Activated CD8-positive, alpha-beta T cell treated with anti-CD3 and anti-CD28 coated beads for 36 hours (primary cell): ENCODE measurements at regions not wholly inside any gene's neighbourhood (a gene's known extent, or its start where the extent isn't known, plus 50 kb on each side); places are given as distances from the start of the nearest gene placed in this dataset.

ENCODE experiments used
- ATAC-seq: fragments of 200-7000 bp; cut with Tn5 transposase; one replicate; pipeline ENCODE4 v1.10.0; 2021; ENCODE audit warnings: mild to moderate bottlenecking, moderate library complexity
- CTCF ChIA-PET: fragments of 350-600 bp; sonication (Branson Sonifier 250); formaldehyde crosslinking; loops from one replicate; lab custom pipeline; 2021; ENCODE audit warnings: antibody characterized with exemption; lab: Charles Lee
- POLR2A ChIA-PET: fragments of 350-600 bp; sonication (Branson Sonifier 250); formaldehyde crosslinking; loops from one replicate; lab custom pipeline; 2021; ENCODE audit warnings: antibody characterized with exemption; lab: Charles Lee
- DNase-seq: peaks from one replicate; pipeline ENCODE4 v3.0.0-alpha.2; 2020
- H3K27ac Mint-ChIP-seq: one replicate; pipeline ENCODE4 v1.8.0; 2021; ENCODE audit warnings: mild to moderate bottlenecking, mixed read lengths
- H3K27me3 Mint-ChIP-seq: one replicate; pipeline ENCODE4 v1.8.0; 2021; ENCODE audit warnings: mixed read lengths
- H3K36me3 Mint-ChIP-seq: one replicate; pipeline ENCODE4 v1.8.0; 2021; ENCODE audit warnings: low read depth, mixed read lengths
- H3K4me1 Mint-ChIP-seq: one replicate; pipeline ENCODE4 v1.8.0; 2021; ENCODE audit warnings: low read depth, mixed read lengths
- H3K4me3 Mint-ChIP-seq: one replicate; pipeline ENCODE4 v1.8.0; 2021; ENCODE audit warnings: mild to moderate bottlenecking, moderate library complexity, mixed read lengths
- H3K9me3 Mint-ChIP-seq: one replicate; pipeline ENCODE4 v1.8.0; 2021; ENCODE audit warnings: mixed read lengths
- intact Hi-C: fragments of 100-400 bp; cut with micrococcal nuclease; formaldehyde crosslinking; loops from one replicate; pipeline ENCODE4 v1.10.0; 2022
- TF ChIP-seq, protein P1 (sequence below): fragments of 200-600 bp; IDR thresholded peaks from one replicate; pipeline ENCODE4 v1.8.0; 2022; ENCODE audit warnings: antibody characterized with exemption, mild to moderate bottlenecking

DNA sequence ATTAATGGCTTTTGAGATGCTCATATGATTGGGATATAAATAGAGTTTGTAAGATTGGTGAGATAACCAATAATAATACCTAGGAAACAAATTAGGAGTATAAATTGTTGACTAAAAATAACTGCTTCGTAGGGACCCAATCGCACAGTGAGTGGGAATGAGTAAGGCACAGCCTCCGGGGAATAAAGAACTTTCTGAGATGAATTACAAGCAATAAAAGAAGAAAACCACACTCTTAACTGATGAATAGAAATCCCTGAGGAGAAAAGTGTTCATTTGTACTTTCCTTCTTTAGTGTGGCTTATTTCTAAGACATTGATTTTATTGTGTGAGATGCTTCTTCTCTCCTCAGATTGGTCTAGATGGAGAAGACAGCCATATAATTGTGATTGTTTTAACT lies 443.4 kb upstream of the PRMT6 start:
- H3K36me3 Mint-ChIP-seq, result no peaks in the 10 kb centered on the region
- H3K27ac Mint-ChIP-seq, result no peak overlapping the region
- H3K27me3 Mint-ChIP-seq, result no peaks in the 10 kb centered on the region
- ChIA-PET CTCF (no interaction called here), POLR2A (no interaction called here)
- H3K9me3 Mint-ChIP-seq, result peaks cover 4% of the 10 kb centered on the region
- TF ChIP-seq, protein P1, sequence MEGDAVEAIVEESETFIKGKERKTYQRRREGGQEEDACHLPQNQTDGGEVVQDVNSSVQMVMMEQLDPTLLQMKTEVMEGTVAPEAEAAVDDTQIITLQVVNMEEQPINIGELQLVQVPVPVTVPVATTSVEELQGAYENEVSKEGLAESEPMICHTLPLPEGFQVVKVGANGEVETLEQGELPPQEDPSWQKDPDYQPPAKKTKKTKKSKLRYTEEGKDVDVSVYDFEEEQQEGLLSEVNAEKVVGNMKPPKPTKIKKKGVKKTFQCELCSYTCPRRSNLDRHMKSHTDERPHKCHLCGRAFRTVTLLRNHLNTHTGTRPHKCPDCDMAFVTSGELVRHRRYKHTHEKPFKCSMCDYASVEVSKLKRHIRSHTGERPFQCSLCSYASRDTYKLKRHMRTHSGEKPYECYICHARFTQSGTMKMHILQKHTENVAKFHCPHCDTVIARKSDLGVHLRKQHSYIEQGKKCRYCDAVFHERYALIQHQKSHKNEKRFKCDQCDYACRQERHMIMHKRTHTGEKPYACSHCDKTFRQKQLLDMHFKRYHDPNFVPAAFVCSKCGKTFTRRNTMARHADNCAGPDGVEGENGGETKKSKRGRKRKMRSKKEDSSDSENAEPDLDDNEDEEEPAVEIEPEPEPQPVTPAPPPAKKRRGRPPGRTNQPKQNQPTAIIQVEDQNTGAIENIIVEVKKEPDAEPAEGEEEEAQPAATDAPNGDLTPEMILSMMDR, result no peak
- ATAC-seq (no peak), DNase-seq (no peak)
- H3K4me3 Mint-ChIP-seq, result no peak overlapping the region
- H3K4me1 Mint-ChIP-seq, result no peaks in the 10 kb centered on the region
- intact Hi-C loops, result no loop called here

DNA sequence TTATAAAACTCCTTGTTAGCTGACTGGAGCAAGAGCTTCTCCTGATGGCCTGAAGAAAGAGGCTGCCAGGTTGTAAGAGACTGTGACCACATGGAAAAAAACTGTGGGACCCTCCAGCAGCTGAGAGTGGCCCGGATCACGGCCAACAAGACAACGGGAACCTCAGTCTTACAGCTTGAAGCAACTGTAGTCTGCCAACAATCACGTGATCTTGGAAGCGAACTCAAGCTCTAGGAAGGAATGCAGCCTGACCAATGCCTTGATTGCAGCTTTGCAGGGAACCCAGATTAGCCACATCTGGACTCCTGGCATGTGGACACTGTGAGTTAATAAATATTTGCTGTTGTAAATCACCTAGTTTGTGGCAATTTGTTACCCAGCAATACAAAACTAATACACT lies 442.6 kb upstream of the PRMT6 start:
- TF ChIP-seq, protein P1, result no peak
- DNase-seq (no peak), ATAC-seq (no peak)
- Mint-ChIP-seq H3K4me1 (no peaks in the 10 kb centered on the region), H3K9me3 (peaks cover 4% of the 10 kb centered on the region), H3K27me3 (no peaks in the 10 kb centered on the region), H3K27ac (no peak overlapping the region), H3K36me3 (no peaks in the 10 kb centered on the region), H3K4me3 (no peak overlapping the region)
- CTCF ChIA-PET, result no interaction called here
- intact Hi-C loops, result no loop called here
- POLR2A ChIA-PET, result no interaction called here

DNA sequence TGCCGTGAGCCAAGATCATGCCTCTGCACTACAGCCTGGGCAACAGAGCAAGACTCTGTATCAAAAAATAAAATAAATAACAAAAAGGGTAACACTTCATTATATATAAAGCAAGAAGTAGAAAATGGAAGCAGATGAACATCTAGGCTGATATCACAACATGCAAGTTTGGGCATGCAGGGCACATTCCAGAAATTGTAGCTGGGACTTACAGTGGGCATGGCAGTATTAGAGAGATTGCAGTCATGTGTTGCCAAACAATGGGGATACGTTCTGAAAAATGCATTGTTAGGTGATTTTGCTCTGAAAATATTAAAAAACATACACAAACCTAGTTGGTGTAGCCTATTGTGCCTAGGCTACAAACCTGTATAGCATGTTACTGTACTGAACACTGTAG lies 441.0 kb upstream of the PRMT6 start:
- Mint-ChIP-seq H3K36me3 (no peaks in the 10 kb centered on the region), H3K27me3 (no peaks in the 10 kb centered on the region), H3K27ac (no peak overlapping the region), H3K4me1 (no peaks in the 10 kb centered on the region), H3K9me3 (peaks cover under 1% of the 10 kb centered on the region), H3K4me3 (no peak overlapping the region)
- TF ChIP-seq, protein P1, result no peak
- no peak for ATAC-seq
- no peak for DNase-seq
- intact Hi-C loops, result no loop called here
- POLR2A ChIA-PET, result no interaction called here
- CTCF ChIA-PET, result no interaction called here

DNA sequence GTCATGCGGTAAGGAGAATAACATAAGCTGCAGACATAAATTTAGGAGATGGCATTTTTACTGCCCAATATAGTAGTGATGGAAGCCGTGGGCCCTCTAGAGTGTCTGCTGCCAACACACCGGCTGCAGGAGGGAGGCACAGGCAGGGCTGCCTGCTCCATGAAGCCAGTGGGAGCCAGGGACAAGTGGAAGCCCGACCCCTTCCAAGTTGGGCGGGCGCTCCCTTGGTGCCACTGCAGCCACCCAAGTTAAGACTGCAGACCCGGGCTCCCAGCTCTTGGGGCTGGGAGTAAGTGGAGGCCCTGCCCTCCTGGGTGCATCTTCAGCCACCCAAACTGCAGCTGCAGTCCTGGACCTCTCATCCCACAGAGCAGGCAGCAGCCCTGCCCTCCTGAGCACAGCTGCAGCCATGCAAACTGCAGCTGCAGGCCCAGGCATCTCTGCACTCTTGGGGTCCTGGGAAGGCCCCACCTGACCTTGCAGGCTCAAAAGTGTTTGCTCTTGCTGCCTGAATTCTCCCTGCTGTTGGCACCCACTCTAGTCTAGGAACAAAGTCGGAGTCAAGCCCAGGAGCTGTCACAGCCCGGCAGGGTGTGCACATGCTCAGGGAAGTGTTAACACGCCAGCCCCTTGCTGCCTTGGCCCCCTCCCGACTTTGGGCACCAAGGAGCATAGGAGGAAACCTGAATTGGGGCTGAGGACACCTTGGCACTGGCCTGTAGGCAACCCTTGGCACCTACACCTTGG lies 437.2 kb upstream of the PRMT6 start:
- no peaks in the 10 kb centered on the region for H3K36me3 Mint-ChIP-seq

DNA sequence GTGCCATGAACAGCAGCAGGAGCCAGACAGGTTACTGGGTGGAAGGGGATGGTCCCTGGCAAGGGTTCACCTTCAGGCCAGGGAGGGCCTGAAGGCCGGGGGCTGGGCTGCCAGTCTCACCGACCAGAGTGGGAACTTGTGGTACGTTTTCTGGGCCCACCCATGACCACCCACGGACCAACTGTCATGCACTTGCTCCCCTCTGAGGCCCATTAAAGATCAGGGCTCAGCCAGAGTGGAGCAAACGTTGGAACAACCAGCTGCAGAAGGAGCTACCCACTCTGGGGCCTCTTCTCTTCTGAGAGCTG lies 436.7 kb upstream of the PRMT6 start:
- intact Hi-C loops, result no loop called here
- POLR2A ChIA-PET, result no interaction called here

More for the DNA sequence above, 437.2 kb upstream of the PRMT6 start:
- DNase-seq (no peak), ATAC-seq (no peak)
- no peak overlapping the region for H3K4me3 Mint-ChIP-seq
- intact Hi-C loops, result no loop called here
- TF ChIP-seq, protein P1, result no peak
- H3K9me3 Mint-ChIP-seq, result no peaks in the 10 kb centered on the region
- ChIA-PET CTCF (no interaction called here), POLR2A (no interaction called here)
- H3K27ac Mint-ChIP-seq, result no peak overlapping the region
- H3K27me3 Mint-ChIP-seq, result no peaks in the 10 kb centered on the region
- H3K4me1 Mint-ChIP-seq, result no peaks in the 10 kb centered on the region

More for the DNA sequence above, 436.7 kb upstream of the PRMT6 start:
- CTCF ChIA-PET, result no interaction called here
- H3K36me3 Mint-ChIP-seq, result no peaks in the 10 kb centered on the region
- TF ChIP-seq, protein P1, result no peak
- no peak overlapping the region for H3K27ac Mint-ChIP-seq
- no peaks in the 10 kb centered on the region for H3K27me3 Mint-ChIP-seq
- no peaks in the 10 kb centered on the region for H3K4me1 Mint-ChIP-seq
- no peak for ATAC-seq
- no peak for DNase-seq
- H3K4me3 Mint-ChIP-seq, result no peak overlapping the region
- no peaks in the 10 kb centered on the region for H3K9me3 Mint-ChIP-seq
